WTC11 (cell line): ENCODE measurements at regions not wholly inside any gene's neighbourhood (a gene's known extent, or its start where the extent isn't known, plus 50 kb on each side); places are given as distances from the start of the nearest gene placed in this dataset.

Experiments
- ATAC-seq: fragments of 200-7000 bp; cut with Tn5 transposase; 2 replicates; pipeline ENCODE4 v1.10.0; 2021; ENCODE audit warnings: mild to moderate bottlenecking, moderate library complexity
- CTCF ChIA-PET: fragments of 300-600 bp; sonication (Branson Sonifier 250); formaldehyde crosslinking; loops from one replicate; lab custom pipeline; 2021; ENCODE audit warnings: antibody characterized with exemption; lab: Charles Lee
- POLR2A ChIA-PET: fragments of 350-600 bp; sonication (Branson Sonifier 250); formaldehyde crosslinking; loops from one replicate; lab custom pipeline; 2021; ENCODE audit warnings: antibody characterized with exemption; lab: Charles Lee
- DNase-seq: peaks from one replicate; pipeline ENCODE4 v3.0.0; 2021; ENCODE audit warnings: low spot score
- H3K27ac Mint-ChIP-seq: 2 replicates; pipeline ENCODE4 v1.8.0; 2021; ENCODE audit warnings: mixed read lengths
- H3K27me3 Mint-ChIP-seq: 2 replicates; pipeline ENCODE4 v1.8.0; 2021; ENCODE audit warnings: low read depth, mild to moderate bottlenecking, moderate library complexity, mixed read lengths
- H3K36me3 Mint-ChIP-seq: 2 replicates; pipeline ENCODE4 v1.8.0; 2021; ENCODE audit warnings: mixed read lengths
- H3K4me1 Mint-ChIP-seq: 2 replicates; pipeline ENCODE4 v1.8.0; 2022; ENCODE audit warnings: mixed read lengths
- H3K4me3 Mint-ChIP-seq: 2 replicates; pipeline ENCODE4 v1.8.0; 2021; ENCODE audit warnings: mild to moderate bottlenecking, moderate library complexity, mixed read lengths
- H3K9me3 Mint-ChIP-seq: 2 replicates; pipeline ENCODE4 v1.8.0; 2021; ENCODE audit warnings: mixed read lengths
- CBFB ChIP-seq: sonication (generic); formaldehyde crosslinking; IDR thresholded peaks from 2 replicates; pipeline ENCODE4 v1.8.1; 2022; ENCODE audit warnings: mild to moderate bottlenecking, low read depth, missing genetic modification reagents
- ELF4 ChIP-seq: sonication (generic); formaldehyde crosslinking; IDR thresholded peaks from 2 replicates; pipeline ENCODE4 v1.8.1; 2022; ENCODE audit warnings: low read depth, mild to moderate bottlenecking, moderate library complexity, missing genetic modification reagents
- GABPB1 ChIP-seq: sonication (generic); formaldehyde crosslinking; IDR thresholded peaks from 2 replicates; pipeline ENCODE4 v1.8.1; 2023; ENCODE audit warnings: mild to moderate bottlenecking, missing genetic modification reagents
- KAT7 ChIP-seq: sonication (generic); formaldehyde crosslinking; IDR thresholded peaks from 2 replicates; pipeline ENCODE4 v1.8.1; 2023; ENCODE audit warnings: missing genetic modification reagents, mild to moderate bottlenecking, borderline replicate concordance
- MXD4 ChIP-seq: fragments of 250-450 bp; sonication (Bioruptor Pico); IDR thresholded peaks from 2 replicates; pipeline ENCODE4 v1.8.0; 2021; ENCODE audit warnings: mild to moderate bottlenecking, moderate library complexity, borderline replicate concordance
- MYBL2 ChIP-seq: sonication (generic); formaldehyde crosslinking; IDR thresholded peaks from 2 replicates; pipeline ENCODE4 v1.8.1; 2023; ENCODE audit warnings: mild to moderate bottlenecking, moderate library complexity, missing genetic modification reagents
- NFATC4 ChIP-seq: fragments of 250-450 bp; sonication (Bioruptor Pico); IDR thresholded peaks from 2 replicates; pipeline ENCODE4 v1.9.0; 2021; ENCODE audit warnings: mild to moderate bottlenecking
- TEAD1 ChIP-seq: sonication (generic); formaldehyde crosslinking; IDR thresholded peaks from 2 replicates; pipeline ENCODE4 v1.8.0; 2022; ENCODE audit warnings: mild to moderate bottlenecking, missing genetic modification reagents
- TEAD4 ChIP-seq: sonication (generic); formaldehyde crosslinking; IDR thresholded peaks from 2 replicates; pipeline ENCODE4 v1.8.0; 2022; ENCODE audit warnings: mild to moderate bottlenecking, missing genetic modification reagents
- TP53 ChIP-seq: sonication (generic); formaldehyde crosslinking; IDR thresholded peaks from 2 replicates; pipeline ENCODE4 v1.8.1; 2023; ENCODE audit warnings: mild to moderate bottlenecking, missing genetic modification reagents
- ZNF121 ChIP-seq: sonication (generic); formaldehyde crosslinking; IDR thresholded peaks from 2 replicates; pipeline ENCODE4 v1.8.0; 2023; ENCODE audit warnings: missing genetic modification reagents
- ZNF396 ChIP-seq: fragments of 250-450 bp; sonication (Bioruptor Pico); IDR thresholded peaks from 2 replicates; pipeline ENCODE4 v1.8.0; 2021; ENCODE audit warnings: mild to moderate bottlenecking, moderate library complexity, borderline replicate concordance
- TF ChIP-seq, protein P1 (sequence below): fragments of 250-450 bp; sonication (Bioruptor Pico); conservative IDR thresholded peaks from 2 replicates; pipeline ENCODE4 v1.9.0; 2021; ENCODE audit warnings: mild to moderate bottlenecking
- TF ChIP-seq, protein P2 (sequence below): fragments of 250-450 bp; sonication (Bioruptor Pico); IDR thresholded peaks from 2 replicates; pipeline ENCODE4 v1.9.0; 2021; ENCODE audit warnings: mild to moderate bottlenecking
- TF ChIP-seq, protein P3 (sequence below): sonication (generic); formaldehyde crosslinking; IDR thresholded peaks from 2 replicates; pipeline ENCODE4 v1.8.0; 2022; ENCODE audit warnings: mild to moderate bottlenecking, missing genetic modification reagents
- TF ChIP-seq, protein P4 (sequence below): sonication (generic); formaldehyde crosslinking; IDR thresholded peaks from 2 replicates; pipeline ENCODE4 v1.8.1; 2023; ENCODE audit warnings: mild to moderate bottlenecking, missing genetic modification reagents, moderate library complexity
- TF ChIP-seq, protein P5 (sequence below): sonication (generic); formaldehyde crosslinking; conservative IDR thresholded peaks from 2 replicates; pipeline ENCODE4 v1.8.1; 2022; ENCODE audit warnings: mild to moderate bottlenecking, missing genetic modification reagents
- TF ChIP-seq, protein P6 (sequence below): fragments of 200-600 bp; IDR thresholded peaks from 2 replicates; pipeline ENCODE4 v1.8.0; 2022; ENCODE audit warnings: antibody characterized with exemption
- TF ChIP-seq, protein P7 (sequence below): sonication (generic); formaldehyde crosslinking; IDR thresholded peaks from 2 replicates; pipeline ENCODE4 v1.8.1; 2023; ENCODE audit warnings: mild to moderate bottlenecking, missing genetic modification reagents

DNA sequence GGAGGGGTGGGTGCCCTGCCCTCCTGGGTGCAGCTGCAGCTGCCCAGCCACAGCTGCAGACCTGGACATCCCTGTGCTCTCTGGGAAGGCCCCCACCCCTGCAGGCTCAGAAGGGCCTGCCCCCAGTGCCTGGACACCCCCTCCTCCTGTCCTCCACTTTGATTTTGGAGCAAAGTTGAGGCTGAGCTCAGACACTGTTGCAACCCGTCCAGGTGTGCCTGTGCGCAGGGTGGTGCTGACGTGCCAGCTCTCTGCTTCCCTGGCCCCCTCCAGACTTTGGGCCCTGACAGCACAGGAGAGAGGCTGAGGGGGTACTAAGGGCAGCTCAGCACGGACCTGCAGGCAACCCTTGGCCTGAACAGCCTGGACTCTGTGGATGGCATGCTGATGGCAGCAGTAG lies 750.3 kb downstream of the ARAP2 start:
- Mint-ChIP-seq H3K27me3 (no peaks in the 10 kb centered on the region; the same call in 1 of the 2 replicates), H3K9me3 (peaks cover 15% of the 10 kb centered on the region), H3K4me1 (no peaks in the 10 kb centered on the region), H3K36me3 (no peaks in the 10 kb centered on the region), H3K4me3 (no peak overlapping the region), H3K27ac (no peak overlapping the region)
- TF ChIP-seq TEAD4 (CRISPR knock-in tag) (no peak), ZNF121 (CRISPR knock-in tag) (no peak), TEAD1 (CRISPR knock-in tag) (no peak), ZNF396 (no peak), TP53 (no peak), NFATC4 (CRISPR knock-in tag) (no peak), MXD4 (CRISPR knock-in tag) (no peak), ELF4 (no peak), MYBL2 (CRISPR knock-in tag) (no peak), KAT7 (no peak), GABPB1 (CRISPR knock-in tag) (no peak), CBFB (CRISPR knock-in tag) (no peak)
- TF ChIP-seq, protein P1, sequence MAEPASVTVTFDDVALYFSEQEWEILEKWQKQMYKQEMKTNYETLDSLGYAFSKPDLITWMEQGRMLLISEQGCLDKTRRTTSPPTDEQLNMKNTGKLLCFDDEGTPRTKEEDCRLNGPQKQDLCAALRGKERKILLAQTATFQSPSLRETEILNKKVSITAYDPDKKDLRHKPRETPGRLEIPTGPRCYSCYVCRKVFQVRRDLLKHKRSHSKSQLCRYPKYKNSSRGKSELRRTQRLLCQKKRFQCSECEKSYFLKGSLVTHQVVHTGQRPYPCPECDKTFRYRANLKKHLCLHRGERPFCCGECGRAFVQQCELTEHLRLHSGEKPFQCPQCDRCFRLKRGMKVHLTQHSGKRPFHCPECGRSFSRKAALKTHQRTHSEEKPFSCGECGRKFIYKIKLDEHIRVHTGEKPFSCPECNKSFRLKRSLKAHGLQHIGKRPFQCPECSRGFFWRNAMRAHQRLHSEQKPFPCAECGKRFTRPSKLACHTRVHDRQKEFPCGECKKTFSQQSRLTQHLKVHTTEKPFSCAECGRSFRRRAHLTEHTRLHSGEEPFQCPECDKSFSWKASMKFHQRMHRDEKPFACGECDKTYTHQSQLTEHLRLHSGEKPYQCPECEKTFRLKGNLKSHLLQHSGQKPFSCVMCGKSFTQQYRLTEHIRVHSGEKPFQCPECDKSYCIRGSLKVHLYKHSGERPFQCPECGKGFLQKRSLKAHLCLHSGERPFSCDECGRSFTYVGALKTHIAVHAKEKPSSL (CRISPR knock-in tag), result no peak
- TF ChIP-seq, protein P2, sequence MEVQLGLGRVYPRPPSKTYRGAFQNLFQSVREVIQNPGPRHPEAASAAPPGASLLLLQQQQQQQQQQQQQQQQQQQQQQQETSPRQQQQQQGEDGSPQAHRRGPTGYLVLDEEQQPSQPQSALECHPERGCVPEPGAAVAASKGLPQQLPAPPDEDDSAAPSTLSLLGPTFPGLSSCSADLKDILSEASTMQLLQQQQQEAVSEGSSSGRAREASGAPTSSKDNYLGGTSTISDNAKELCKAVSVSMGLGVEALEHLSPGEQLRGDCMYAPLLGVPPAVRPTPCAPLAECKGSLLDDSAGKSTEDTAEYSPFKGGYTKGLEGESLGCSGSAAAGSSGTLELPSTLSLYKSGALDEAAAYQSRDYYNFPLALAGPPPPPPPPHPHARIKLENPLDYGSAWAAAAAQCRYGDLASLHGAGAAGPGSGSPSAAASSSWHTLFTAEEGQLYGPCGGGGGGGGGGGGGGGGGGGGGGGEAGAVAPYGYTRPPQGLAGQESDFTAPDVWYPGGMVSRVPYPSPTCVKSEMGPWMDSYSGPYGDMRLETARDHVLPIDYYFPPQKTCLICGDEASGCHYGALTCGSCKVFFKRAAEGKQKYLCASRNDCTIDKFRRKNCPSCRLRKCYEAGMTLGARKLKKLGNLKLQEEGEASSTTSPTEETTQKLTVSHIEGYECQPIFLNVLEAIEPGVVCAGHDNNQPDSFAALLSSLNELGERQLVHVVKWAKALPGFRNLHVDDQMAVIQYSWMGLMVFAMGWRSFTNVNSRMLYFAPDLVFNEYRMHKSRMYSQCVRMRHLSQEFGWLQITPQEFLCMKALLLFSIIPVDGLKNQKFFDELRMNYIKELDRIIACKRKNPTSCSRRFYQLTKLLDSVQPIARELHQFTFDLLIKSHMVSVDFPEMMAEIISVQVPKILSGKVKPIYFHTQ (CRISPR knock-in tag), result no peak
- TF ChIP-seq, protein P3, sequence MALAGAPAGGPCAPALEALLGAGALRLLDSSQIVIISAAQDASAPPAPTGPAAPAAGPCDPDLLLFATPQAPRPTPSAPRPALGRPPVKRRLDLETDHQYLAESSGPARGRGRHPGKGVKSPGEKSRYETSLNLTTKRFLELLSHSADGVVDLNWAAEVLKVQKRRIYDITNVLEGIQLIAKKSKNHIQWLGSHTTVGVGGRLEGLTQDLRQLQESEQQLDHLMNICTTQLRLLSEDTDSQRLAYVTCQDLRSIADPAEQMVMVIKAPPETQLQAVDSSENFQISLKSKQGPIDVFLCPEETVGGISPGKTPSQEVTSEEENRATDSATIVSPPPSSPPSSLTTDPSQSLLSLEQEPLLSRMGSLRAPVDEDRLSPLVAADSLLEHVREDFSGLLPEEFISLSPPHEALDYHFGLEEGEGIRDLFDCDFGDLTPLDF, result no peak
- TF ChIP-seq, protein P4, sequence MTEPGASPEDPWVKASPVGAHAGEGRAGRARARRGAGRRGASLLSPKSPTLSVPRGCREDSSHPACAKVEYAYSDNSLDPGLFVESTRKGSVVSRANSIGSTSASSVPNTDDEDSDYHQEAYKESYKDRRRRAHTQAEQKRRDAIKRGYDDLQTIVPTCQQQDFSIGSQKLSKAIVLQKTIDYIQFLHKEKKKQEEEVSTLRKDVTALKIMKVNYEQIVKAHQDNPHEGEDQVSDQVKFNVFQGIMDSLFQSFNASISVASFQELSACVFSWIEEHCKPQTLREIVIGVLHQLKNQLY, result no peak
- TF ChIP-seq, protein P5, sequence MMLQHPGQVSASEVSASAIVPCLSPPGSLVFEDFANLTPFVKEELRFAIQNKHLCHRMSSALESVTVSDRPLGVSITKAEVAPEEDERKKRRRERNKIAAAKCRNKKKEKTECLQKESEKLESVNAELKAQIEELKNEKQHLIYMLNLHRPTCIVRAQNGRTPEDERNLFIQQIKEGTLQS (CRISPR knock-in tag), result no peak
- TF ChIP-seq, protein P6, sequence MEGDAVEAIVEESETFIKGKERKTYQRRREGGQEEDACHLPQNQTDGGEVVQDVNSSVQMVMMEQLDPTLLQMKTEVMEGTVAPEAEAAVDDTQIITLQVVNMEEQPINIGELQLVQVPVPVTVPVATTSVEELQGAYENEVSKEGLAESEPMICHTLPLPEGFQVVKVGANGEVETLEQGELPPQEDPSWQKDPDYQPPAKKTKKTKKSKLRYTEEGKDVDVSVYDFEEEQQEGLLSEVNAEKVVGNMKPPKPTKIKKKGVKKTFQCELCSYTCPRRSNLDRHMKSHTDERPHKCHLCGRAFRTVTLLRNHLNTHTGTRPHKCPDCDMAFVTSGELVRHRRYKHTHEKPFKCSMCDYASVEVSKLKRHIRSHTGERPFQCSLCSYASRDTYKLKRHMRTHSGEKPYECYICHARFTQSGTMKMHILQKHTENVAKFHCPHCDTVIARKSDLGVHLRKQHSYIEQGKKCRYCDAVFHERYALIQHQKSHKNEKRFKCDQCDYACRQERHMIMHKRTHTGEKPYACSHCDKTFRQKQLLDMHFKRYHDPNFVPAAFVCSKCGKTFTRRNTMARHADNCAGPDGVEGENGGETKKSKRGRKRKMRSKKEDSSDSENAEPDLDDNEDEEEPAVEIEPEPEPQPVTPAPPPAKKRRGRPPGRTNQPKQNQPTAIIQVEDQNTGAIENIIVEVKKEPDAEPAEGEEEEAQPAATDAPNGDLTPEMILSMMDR, result no peak
- TF ChIP-seq, protein P7, sequence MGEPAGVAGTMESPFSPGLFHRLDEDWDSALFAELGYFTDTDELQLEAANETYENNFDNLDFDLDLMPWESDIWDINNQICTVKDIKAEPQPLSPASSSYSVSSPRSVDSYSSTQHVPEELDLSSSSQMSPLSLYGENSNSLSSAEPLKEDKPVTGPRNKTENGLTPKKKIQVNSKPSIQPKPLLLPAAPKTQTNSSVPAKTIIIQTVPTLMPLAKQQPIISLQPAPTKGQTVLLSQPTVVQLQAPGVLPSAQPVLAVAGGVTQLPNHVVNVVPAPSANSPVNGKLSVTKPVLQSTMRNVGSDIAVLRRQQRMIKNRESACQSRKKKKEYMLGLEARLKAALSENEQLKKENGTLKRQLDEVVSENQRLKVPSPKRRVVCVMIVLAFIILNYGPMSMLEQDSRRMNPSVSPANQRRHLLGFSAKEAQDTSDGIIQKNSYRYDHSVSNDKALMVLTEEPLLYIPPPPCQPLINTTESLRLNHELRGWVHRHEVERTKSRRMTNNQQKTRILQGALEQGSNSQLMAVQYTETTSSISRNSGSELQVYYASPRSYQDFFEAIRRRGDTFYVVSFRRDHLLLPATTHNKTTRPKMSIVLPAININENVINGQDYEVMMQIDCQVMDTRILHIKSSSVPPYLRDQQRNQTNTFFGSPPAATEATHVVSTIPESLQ (CRISPR knock-in tag), result no peak
- DNase-seq, result no peak
- POLR2A ChIA-PET, result no interaction called here
- no peak for ATAC-seq
- CTCF ChIA-PET, result no interaction called here
